HepG2 (cell line): ENCODE measurements at regions not wholly inside any gene's neighbourhood (a gene's known extent, or its start where the extent isn't known, plus 50 kb on each side); places are given as distances from the start of the nearest gene placed in this dataset.

Experiments used
- ATAC-seq: fragments of 200-7000 bp; cut with Tn5 transposase; 3 replicates; pipeline ENCODE4 v1.9.1; 2020; ENCODE audit warnings: mild to moderate bottlenecking, moderate library complexity
- BruUV-seq: library from RNA; stranded (reverse); fragments of 400-500 nt; replicated peaks from 2 replicates; lab custom pipeline; 2021; lab: Mats Ljungman, UMichigan
- CTCF ChIA-PET: fragments of 300-600 bp; formaldehyde crosslinking; extraction: SDS; loops from one replicate; lab custom pipeline; 2021; ENCODE audit warnings: low total read pairs, inconsistent platforms, low intra/inter-chr PET ratio; lab: Yijun Ruan, JAX
- POLR2A ChIA-PET: fragments of 350-600 bp; sonication (Branson Sonifier 250); formaldehyde crosslinking; loops from one replicate; lab custom pipeline; 2020; ENCODE audit warnings: antibody characterized with exemption, inconsistent platforms; lab: Yijun Ruan, JAX
- DNase-seq: peaks from one replicate; pipeline ENCODE4 v3.0.0-alpha.2; 2015; ENCODE audit warnings: low spot score
- FAIRE-seq: peaks from 3 replicates; lab custom pipeline; 2011; peaks lifted over from hg19 to GRCh38; lab: Jason Lieb, UNC
- H2AFZ ChIP-seq: one replicate; pipeline ENCODE4 v1.6.1; 2011; ENCODE audit warnings: low read length, inconsistent platforms
- H3K27ac ChIP-seq: fragments of 300-600 bp; 3 replicates; pipeline ENCODE4 v1.8.0; 2011; ENCODE audit warnings: mixed run types, mild to moderate bottlenecking, mixed read lengths, low read length, inconsistent platforms; ENCODE audit not compliant: insufficient read depth; ENCODE audit errors: extremely low read length
- H3K27me3 ChIP-seq, 2 experiments: fragments of 200-600 bp in 1 of 2; 2 replicates in 1 of 2; 3 replicates in 1 of 2; pipeline versions ENCODE4 v1.6.0 to v1.8.0; 2011; ENCODE audit warnings: low read length in 2 of 2, mild to moderate bottlenecking in 2 of 2, moderate library complexity in 2 of 2, inconsistent platforms in 1 of 2; ENCODE audit not compliant: insufficient read depth in 2 of 2, control insufficient read depth in 1 of 2
- H3K36me3 ChIP-seq, 2 experiments: fragments of 200-600 bp in 1 of 2; replicated peaks in 1 of 2; 2 replicates in 1 of 2; 3 replicates in 1 of 2; pipeline versions ENCODE4 v1.5.1 to v1.8.0; 2011; ENCODE audit warnings: low read length in 2 of 2, inconsistent platforms in 1 of 2; ENCODE audit not compliant: insufficient read depth in 2 of 2, control insufficient read depth in 1 of 2
- H3K4me1 ChIP-seq: 2 replicates; pipeline ENCODE4 v1.5.1; 2012; ENCODE audit warnings: low read length, inconsistent platforms; ENCODE audit not compliant: insufficient read depth
- H3K4me2 ChIP-seq: 2 replicates; pipeline ENCODE4 v1.6.0; 2011; ENCODE audit warnings: low read depth, low read length, inconsistent platforms
- H3K4me3 ChIP-seq, 3 experiments: fragments of 200-600 bp in 1 of 3; sonication (generic), shearing (Covaris generic) in 1 of 3; replicated peaks in 1 of 3; 2 replicates each; pipeline ENCODE4 v1.5.1; 2011 to 2016; ENCODE audit warnings: low read length in 3 of 3, inconsistent platforms in 2 of 3, low read depth in 2 of 3, mild to moderate bottlenecking in 2 of 3, control low read depth in 1 of 3, mixed read lengths in 1 of 3; ENCODE audit not compliant: insufficient read depth in 1 of 3
- H3K79me2 ChIP-seq: one replicate; pipeline ENCODE4 v1.6.1; 2011; ENCODE audit warnings: low read length, inconsistent platforms; ENCODE audit not compliant: insufficient read depth
- H3K9ac ChIP-seq: 2 replicates; pipeline ENCODE4 v1.6.0; 2011; ENCODE audit warnings: mild to moderate bottlenecking, low read depth, low read length, inconsistent platforms; ENCODE audit not compliant: insufficient read depth
- H3K9me3 ChIP-seq: 2 replicates; pipeline ENCODE4 v1.5.1; 2012; ENCODE audit warnings: mild to moderate bottlenecking, low read length
- H4K20me1 ChIP-seq: 2 replicates; pipeline ENCODE4 v1.6.0; 2011; ENCODE audit warnings: inconsistent platforms, mild to moderate bottlenecking, low read length, moderate library complexity; ENCODE audit not compliant: insufficient read depth
- ARID4A ChIP-seq: sonication (generic); formaldehyde crosslinking; IDR thresholded peaks from 2 replicates; pipeline ENCODE4 v1.5.0; 2020; ENCODE audit warnings: mild to moderate bottlenecking, missing genetic modification reagents, borderline replicate concordance
- DR1 ChIP-seq: sonication (generic); formaldehyde crosslinking; IDR thresholded peaks from 2 replicates; pipeline ENCODE4 v1.8.0; 2021; ENCODE audit warnings: mild to moderate bottlenecking, missing genetic modification reagents, inconsistent platforms
- DZIP1 ChIP-seq: sonication (generic); formaldehyde crosslinking; IDR thresholded peaks from 2 replicates; pipeline ENCODE4 v1.5.0; 2020; ENCODE audit warnings: mild to moderate bottlenecking, missing genetic modification reagents
- HDAC2 ChIP-seq: sonication (generic); formaldehyde crosslinking; IDR thresholded peaks from 2 replicates; pipeline ENCODE4 v1.4.0; 2020; ENCODE audit warnings: missing genetic modification reagents
- KLF15 ChIP-seq: sonication (generic); formaldehyde crosslinking; IDR thresholded peaks from 2 replicates; pipeline ENCODE4 v1.8.1; 2023; ENCODE audit warnings: borderline replicate concordance, mild to moderate bottlenecking, inconsistent platforms, missing genetic modification reagents, mixed read lengths
- KLF16 ChIP-seq, 2 experiments: sonication (generic) in 1 of 2; formaldehyde crosslinking in 1 of 2; IDR thresholded peaks; 2 replicates each; pipeline versions ENCODE4 v1.6.1 to v1.8.0; 2016 to 2023; ENCODE audit warnings: missing genetic modification reagents in 2 of 2, missing compliant biosample characterization in 1 of 2
- PTBP1 ChIP-seq: fragments of 200-400 bp; formaldehyde crosslinking; IDR thresholded peaks from 2 replicates; pipeline ENCODE4 v1.6.1; 2018; ENCODE audit warnings: low read length, low read depth; ENCODE audit not compliant: poor library complexity, severe bottlenecking
- RBM22 ChIP-seq: fragments of 200-400 bp; formaldehyde crosslinking; optimal IDR thresholded peaks from 2 replicates; pipeline ENCODE3; 2017; ENCODE audit warnings: mild to moderate bottlenecking, low read length, moderate library complexity
- SMC3 ChIP-seq: IDR thresholded peaks from 2 replicates; pipeline ENCODE4 v1.6.1; 2011; ENCODE audit warnings: low read length, improper control_type of control experiment
- SMYD3 ChIP-seq: sonication (generic); formaldehyde crosslinking; IDR thresholded peaks from 2 replicates; pipeline ENCODE4 v1.8.1; 2023; ENCODE audit warnings: mild to moderate bottlenecking, missing genetic modification reagents
- SRY ChIP-seq: sonication (generic); formaldehyde crosslinking; IDR thresholded peaks from 2 replicates; pipeline ENCODE4 v1.8.0; 2022; ENCODE audit warnings: mild to moderate bottlenecking, missing genetic modification reagents
- ZNF597 ChIP-seq: sonication (generic); formaldehyde crosslinking; IDR thresholded peaks from 2 replicates; pipeline ENCODE4 v1.5.0; 2020; ENCODE audit warnings: missing genetic modification reagents
- ZNF713 ChIP-seq: sonication (generic); formaldehyde crosslinking; IDR thresholded peaks from 2 replicates; pipeline ENCODE4 v1.4.0; 2020; ENCODE audit warnings: mild to moderate bottlenecking, missing genetic modification reagents
- ZSCAN31 ChIP-seq: sonication (generic); formaldehyde crosslinking; IDR thresholded peaks from 2 replicates; pipeline ENCODE4 v1.5.0; 2020; ENCODE audit warnings: low read depth, mild to moderate bottlenecking, missing genetic modification reagents
- ZXDC ChIP-seq: sonication (generic); formaldehyde crosslinking; IDR thresholded peaks from 2 replicates; pipeline ENCODE4 v1.5.0; 2020; ENCODE audit warnings: mild to moderate bottlenecking, missing genetic modification reagents
- WGBS: methylation state at CpG from one replicate; pipeline ENCODE4 v1.1.6; 2017; ENCODE audit warnings: low lambda C conversion rate; 5-methylcytosine and 5-hydroxymethylcytosine counted together
- in situ Hi-C: cut with HindIII; loops from 2 replicates; pipeline ENCODE4 v1.10.0; 2017; ENCODE audit warnings: low pct_unique_long_range_greater_than_20kb; ENCODE audit not compliant: extremely low pct_ligation_motif_present
- intact Hi-C: fragments of 100-400 bp; cut with micrococcal nuclease; formaldehyde crosslinking; loops from one replicate; pipeline ENCODE4 v1.10.0; 2022; ENCODE audit not compliant: unreplicated experiment

- no peak overlapping the region for H3K4me2 ChIP-seq
- no peaks in the 10 kb centered on the region for H3K27me3 ChIP-seq
- no peak overlapping the region for H3K4me3 ChIP-seq
- POLR2A ChIA-PET: no interaction called here
- no TSS peak for BruUV-seq
- CTCF ChIA-PET: no interaction called here
- H3K4me1 ChIP-seq: no peaks in the 10 kb centered on the region
- in situ Hi-C loops: no loop called here
- 0% methylated on average over 1 of the region's 1 CpG for WGBS
- no peak for ATAC-seq
- H3K79me2 ChIP-seq: no peaks in the 10 kb centered on the region
- H4K20me1 ChIP-seq: no peaks in the 10 kb centered on the region
- intact Hi-C loops: no loop called here
- peaks cover 35% of the 10 kb centered on the region for H3K9me3 ChIP-seq
- H2AFZ ChIP-seq: no peak overlapping the region
- DNase-seq: no peak
- H3K27ac ChIP-seq: no peak overlapping the region
- no peak overlapping the region for H3K9ac ChIP-seq
- FAIRE-seq: no peak
- no peaks in the 10 kb centered on the region for H3K36me3 ChIP-seq
- no peak for TF ChIP-seq HDAC2 (CRISPR knock-in tag)
- no peak for TF ChIP-seq DR1 (CRISPR knock-in tag)
- no peak for TF ChIP-seq DZIP1
- no peak for TF ChIP-seq SMYD3 (CRISPR knock-in tag)
- no peak for TF ChIP-seq RBM22
- TF ChIP-seq SMC3: no peak
- TF ChIP-seq PTBP1: no peak
- no peak for TF ChIP-seq SRY (CRISPR knock-in tag)
- TF ChIP-seq KLF15 (CRISPR knock-in tag): no peak
- TF ChIP-seq ARID4A (CRISPR knock-in tag): no peak
- no peak for TF ChIP-seq ZXDC (CRISPR knock-in tag)
- TF ChIP-seq KLF16 (CRISPR knock-in tag; IDR thresholded peaks at IDR 0.05): no peak
- no peak for TF ChIP-seq ZNF597
- no peak for TF ChIP-seq ZNF713 (CRISPR knock-in tag)
- TF ChIP-seq ZSCAN31 (CRISPR knock-in tag): no peak
These were observed 421.0 kb downstream of the RND3 start for GRCh38 chr2:150066490-150066889.
